ENCODE measurements at regions not wholly inside any gene's neighbourhood (a gene's known extent, or its start where the extent isn't known, plus 50 kb on each side); places are given as distances from the start of the nearest gene placed in this dataset.

DNA sequence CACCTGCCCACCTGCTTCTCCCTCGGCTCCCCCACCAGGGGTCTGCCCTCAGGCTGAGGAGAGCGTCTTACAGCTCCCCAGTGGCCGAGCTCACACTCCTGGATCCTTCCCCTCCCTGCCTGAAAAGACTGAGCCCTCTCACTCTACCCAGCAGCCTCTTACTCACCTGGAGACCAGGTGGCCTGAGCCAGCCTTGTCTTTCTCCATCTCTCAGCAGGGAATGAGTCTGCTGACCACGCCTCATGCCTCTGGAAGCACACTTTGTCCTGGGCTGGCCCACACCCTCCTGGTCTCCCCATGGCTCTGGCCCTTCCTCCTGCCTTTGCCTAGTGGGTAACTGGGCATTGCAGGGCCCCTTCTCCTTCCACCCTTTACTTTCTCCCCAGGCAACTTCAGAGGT lies 177.2 kb downstream of the ENGASE start:
- no peak for TF ChIP-seq POLR2AphosphoS5 (IDR thresholded peaks at IDR 0.05)
- TF ChIP-seq, protein P1, sequence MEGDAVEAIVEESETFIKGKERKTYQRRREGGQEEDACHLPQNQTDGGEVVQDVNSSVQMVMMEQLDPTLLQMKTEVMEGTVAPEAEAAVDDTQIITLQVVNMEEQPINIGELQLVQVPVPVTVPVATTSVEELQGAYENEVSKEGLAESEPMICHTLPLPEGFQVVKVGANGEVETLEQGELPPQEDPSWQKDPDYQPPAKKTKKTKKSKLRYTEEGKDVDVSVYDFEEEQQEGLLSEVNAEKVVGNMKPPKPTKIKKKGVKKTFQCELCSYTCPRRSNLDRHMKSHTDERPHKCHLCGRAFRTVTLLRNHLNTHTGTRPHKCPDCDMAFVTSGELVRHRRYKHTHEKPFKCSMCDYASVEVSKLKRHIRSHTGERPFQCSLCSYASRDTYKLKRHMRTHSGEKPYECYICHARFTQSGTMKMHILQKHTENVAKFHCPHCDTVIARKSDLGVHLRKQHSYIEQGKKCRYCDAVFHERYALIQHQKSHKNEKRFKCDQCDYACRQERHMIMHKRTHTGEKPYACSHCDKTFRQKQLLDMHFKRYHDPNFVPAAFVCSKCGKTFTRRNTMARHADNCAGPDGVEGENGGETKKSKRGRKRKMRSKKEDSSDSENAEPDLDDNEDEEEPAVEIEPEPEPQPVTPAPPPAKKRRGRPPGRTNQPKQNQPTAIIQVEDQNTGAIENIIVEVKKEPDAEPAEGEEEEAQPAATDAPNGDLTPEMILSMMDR (IDR thresholded peaks at IDR 0.05; ENCODE audit: poor library complexity, severe bottlenecking): no peak

Measured in neural cell (in vitro differentiated cells).